Kidney tubule cell (primary cell): ENCODE measurements at regions not wholly inside any gene's neighbourhood (a gene's known extent, or its start where the extent isn't known, plus 50 kb on each side); places are given as distances from the start of the nearest gene placed in this dataset.
A peak's percentile ranks its signal among the peaks of the same experiment; 100 is the strongest.

Source experiments
- DNase-seq: peaks from one replicate; pipeline ENCODE4 v3.0.0-alpha.2; 2018; ENCODE audit warnings: low spot score

- DNase-seq = no peak
These were observed 54.2 kb upstream of the BCL2L14 start for GRCh38 chr12:12016284-12017100.

DNA sequence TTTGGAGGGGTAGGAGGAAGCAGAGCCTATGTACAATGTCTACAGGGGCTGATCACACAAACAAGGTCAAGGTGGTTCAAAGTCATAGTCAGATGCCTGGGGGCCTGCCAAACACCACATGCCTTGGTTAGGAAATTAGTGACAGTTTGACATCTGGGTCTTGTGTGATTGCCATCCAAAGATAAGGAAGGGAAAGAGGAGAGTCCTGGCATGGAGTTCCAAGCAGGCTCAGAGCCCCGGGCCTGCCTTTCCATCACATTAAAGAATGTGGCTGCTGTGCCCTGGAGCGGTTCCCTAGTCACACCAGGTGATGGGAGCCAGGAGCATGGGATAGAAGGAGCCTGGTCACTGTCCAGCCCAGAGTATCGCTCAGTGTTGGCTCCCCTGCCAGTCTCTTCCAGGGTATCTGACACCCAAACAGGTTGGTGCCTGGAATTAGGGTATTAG lies 53.6 kb upstream of the BCL2L14 start:
- no peak for DNase-seq

DNA sequence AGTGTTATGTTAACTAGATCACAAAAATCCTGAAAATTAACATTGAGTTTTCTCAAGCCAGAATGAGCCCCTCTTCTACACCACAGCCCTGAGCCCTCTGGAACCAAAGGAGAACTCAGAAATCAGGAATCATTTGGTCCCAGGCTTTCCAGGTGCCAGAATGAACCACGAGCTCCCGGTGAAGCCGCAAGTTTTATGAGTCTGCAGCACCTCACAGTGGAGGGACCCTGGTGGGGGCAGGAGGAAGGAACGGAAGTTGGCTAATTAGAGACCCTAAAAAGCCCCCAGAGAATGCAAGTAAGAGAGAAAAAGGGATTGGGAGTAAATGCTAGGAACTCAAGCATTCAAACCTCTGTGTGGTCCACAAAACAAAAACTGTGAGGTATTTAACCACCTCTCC lies 52.9 kb upstream of the BCL2L14 start:
- DNase-seq = no peak

- peak; percentile 49 for DNase-seq
These were observed 52.3 kb upstream of the BCL2L14 start for GRCh38 chr12:12018454-12018853.

DNA sequence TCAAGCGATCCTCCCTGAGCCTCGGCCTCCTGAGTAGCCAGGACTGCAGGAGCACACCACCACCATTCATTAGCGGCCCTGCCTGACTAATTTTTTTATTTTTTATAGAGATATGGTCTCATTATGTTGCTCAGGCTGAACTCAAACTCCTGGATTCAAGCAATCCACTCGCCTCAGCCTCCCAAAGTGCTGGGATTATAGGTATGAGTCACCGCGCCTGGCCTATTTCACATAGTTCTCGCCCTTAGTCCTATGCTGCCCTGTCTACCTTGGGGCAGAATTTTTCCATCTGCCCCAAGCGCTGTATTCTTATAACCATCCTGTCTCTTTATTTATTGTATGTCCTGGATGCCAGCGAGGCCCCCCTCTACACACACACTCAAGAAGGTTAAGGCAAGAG lies 50.9 kb upstream of the BCL2L14 start:
- no peak for DNase-seq

GRCh38 chr12:12020762-12021161 lies 50.0 kb upstream of the BCL2L14 start:
- no peak for DNase-seq
